GM03348 (cell line): ENCODE measurements at regions not wholly inside any gene's neighbourhood (a gene's known extent, or its start where the extent isn't known, plus 50 kb on each side); places are given as distances from the start of the nearest gene placed in this dataset.
"Not testable (repeated sequence)": the region's sequence is repeated elsewhere in the genome, so short reads cannot be mapped to it uniquely, and the experiment has no call there.

Source experiments
- DNase-seq: peaks from one replicate; pipeline ENCODE4 v3.0.0; 2012; ENCODE audit warnings: low spot score

- DNase-seq = peak; percentile 7
Measured at GRCh38 chr9:41273549-41274267, 84.6 kb upstream of the ZNG1F start.

GRCh38 chr9:41272879-41273548 is 83.9 kb upstream of the ZNG1F start:
- DNase-seq = not testable (repeated sequence)

DNA sequence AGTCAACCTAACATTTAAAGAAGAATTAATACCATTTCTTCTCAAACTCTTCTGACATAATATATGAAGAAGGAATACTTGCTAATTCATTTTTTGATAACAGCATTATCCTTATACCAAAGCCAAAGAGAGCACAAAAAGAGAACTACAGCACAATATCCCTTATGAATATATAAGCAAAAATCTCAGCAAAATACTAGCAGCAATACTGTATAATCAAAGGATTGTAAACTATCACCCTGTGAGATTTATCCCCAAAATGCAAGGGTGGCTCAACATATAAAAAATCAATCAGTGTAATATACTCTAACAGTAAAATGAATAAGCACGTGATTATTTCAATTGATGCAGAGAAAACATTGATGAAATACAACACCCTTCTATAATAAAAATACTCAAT is 81.9 kb upstream of the ZNG1F start:
- not testable (repeated sequence) for DNase-seq

- not testable (repeated sequence) for DNase-seq
Measured at GRCh38 chr9:41269471-41269870, 80.4 kb upstream of the ZNG1F start.

DNA sequence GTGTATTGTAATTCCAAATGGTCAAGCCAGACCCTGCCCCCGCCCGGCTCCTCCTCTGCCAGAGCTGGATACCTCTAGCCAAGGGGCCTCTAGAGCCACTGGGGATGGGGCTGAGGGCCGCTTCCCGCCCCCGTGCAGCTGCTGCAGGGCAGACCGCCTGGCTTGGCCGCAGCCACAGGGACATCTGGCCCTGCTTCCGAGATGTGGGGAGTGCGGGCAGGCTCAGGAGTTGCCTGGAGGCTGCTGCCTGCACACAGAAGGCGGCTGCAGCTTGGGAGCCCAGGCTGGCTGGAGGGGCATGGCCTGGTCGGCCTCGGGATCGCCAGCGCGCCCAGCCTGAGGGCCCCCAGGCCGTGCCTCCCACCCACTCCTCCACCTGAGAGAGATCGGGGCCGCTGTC is 79.9 kb upstream of the ZNG1F start:
- DNase-seq = not testable (repeated sequence)

DNA sequence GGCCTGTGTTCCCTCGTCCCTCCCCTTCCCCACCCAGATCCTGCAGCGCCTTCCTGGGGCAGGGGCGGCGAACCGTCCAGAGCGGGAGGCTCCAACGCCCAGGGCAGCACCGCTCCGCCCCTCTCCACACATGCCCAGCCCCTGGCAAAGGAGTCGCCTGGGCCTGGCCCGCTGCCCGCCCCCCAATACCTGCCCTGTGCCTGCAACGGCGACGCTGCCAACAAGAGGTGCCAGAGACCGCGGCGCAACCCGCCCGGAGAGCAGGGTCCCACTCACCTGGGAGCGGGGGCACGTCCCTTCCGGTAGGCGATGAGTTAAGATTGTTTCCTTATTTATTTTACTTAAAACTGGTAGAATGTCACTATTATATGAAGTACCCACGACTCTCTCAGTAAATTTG is 77.5 kb upstream of the ZNG1F start:
- DNase-seq = not testable (repeated sequence)

DNA sequence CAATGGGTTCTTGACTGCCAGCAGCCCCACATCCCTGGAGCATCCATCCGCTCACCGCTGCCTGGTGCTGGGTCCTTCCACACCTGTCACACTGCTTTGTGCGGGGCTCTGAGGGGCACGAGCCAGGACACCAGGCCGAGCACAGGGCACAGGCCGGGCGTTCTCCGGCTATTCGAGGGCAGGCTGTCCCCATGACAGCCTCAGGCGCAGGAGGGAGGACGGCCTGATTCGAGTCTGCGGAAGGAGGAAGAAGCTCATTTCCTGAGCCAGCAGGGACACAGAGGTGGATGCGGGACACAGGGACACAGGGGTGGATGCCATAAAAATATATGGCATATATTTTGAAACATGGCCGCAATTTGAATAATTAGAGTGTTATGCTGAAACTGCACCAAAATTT is 76.9 kb upstream of the ZNG1F start:
- not testable (repeated sequence) for DNase-seq

DNA sequence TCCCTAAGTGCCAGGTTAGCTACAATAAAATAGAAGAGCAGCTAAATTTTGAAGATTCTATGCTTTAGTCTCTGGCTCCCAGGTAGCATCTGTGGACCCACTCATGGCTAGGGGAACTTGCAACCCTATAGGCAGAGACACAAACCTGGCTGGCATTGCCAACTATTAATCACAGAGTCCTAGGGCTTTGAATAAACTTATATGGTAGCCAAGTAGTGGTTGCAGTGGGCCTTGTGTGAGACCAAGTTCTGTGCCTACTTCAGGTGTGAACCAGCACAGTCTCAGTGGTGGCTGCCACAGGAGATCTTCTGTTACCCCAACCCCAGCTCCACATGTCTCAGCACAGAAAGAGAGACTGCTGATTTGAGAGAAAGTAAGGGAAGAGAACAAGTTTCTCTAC is 62.9 kb upstream of the ZNG1F start:
- not testable (repeated sequence) for DNase-seq

GRCh38 chr9:41251101-41251500 is 62.0 kb upstream of the ZNG1F start:
- DNase-seq = not testable (repeated sequence)

GRCh38 chr9:41246702-41247101 is 57.6 kb upstream of the ZNG1F start:
- DNase-seq = not testable (repeated sequence)
